ENCODE measurements at regions not wholly inside any gene's neighbourhood (a gene's known extent, or its start where the extent isn't known, plus 50 kb on each side); places are given as distances from the start of the nearest gene placed in this dataset.

DNA sequence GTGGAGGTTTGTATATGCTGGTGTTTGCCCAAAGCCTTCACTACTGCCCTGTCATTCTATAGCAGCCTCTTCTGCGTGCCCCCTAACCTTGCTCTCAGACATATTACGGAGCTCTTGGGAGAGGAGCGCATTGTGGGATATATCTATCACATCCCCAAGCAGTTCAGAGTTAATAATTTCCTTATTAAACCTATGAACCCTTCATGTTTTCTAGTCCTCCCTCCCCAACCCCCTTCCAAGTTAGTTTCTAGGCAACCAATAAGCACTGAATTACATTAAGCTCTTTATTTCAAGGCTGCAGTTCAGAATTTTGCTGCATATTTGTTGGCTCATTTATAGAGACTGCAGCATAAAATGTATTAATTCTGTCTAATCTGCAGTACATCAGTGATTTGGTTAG is 57.3 kb upstream of the GRM7 start:
- TF ChIP-seq, protein P1, sequence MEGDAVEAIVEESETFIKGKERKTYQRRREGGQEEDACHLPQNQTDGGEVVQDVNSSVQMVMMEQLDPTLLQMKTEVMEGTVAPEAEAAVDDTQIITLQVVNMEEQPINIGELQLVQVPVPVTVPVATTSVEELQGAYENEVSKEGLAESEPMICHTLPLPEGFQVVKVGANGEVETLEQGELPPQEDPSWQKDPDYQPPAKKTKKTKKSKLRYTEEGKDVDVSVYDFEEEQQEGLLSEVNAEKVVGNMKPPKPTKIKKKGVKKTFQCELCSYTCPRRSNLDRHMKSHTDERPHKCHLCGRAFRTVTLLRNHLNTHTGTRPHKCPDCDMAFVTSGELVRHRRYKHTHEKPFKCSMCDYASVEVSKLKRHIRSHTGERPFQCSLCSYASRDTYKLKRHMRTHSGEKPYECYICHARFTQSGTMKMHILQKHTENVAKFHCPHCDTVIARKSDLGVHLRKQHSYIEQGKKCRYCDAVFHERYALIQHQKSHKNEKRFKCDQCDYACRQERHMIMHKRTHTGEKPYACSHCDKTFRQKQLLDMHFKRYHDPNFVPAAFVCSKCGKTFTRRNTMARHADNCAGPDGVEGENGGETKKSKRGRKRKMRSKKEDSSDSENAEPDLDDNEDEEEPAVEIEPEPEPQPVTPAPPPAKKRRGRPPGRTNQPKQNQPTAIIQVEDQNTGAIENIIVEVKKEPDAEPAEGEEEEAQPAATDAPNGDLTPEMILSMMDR (IDR thresholded peaks at IDR 0.05; ENCODE audit: control insufficient read depth, extremely low read depth, insufficient read depth): no peak
- DNase-seq (ENCODE audit: low read depth): no peak
- no peak overlapping the region for H3K4me3 ChIP-seq (ENCODE audit: low read depth, low read length)

DNA sequence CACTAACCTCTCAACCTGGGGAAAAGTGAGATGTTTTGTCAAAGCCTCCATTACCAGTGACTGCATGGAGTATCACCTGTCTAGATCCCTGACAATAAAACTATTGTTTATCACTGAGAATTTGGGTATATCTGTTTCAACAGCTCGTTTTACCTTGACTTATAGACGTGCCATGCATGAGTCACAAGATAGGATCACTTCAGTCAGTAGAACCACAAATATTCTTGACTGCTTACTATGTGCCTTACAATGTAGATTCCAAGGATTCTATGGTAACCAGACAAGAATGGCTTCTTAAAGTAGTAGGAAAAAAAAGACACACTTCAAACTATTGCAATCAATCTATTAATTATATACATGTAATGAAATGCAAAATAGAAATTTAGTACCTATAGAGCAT is 55.7 kb upstream of the GRM7 start:
- DNase-seq (ENCODE audit: low read depth): no peak
- TF ChIP-seq, protein P1 (IDR thresholded peaks at IDR 0.05; ENCODE audit: control insufficient read depth, extremely low read depth, insufficient read depth): no peak
- H3K4me3 ChIP-seq (ENCODE audit: low read depth, low read length): no peak overlapping the region

DNA sequence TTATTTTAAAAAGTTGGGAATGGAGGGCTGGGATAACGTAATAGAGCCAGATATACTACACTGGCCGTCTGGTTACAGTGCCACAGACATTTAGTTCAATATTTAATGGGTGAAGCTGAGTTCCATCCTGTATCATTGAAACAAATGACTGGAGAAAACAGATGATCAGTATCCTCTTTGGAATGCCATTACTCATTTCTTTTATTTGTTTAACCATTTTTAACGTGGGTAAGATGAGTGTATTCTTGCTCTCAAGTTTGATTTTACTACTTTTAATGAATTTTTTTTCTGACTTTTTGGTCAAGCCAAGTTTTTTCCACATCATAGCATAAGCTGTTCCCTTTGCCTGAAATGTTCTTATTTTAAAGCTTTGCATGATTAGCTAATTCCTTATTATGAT is 53.9 kb upstream of the GRM7 start:
- DNase-seq (ENCODE audit: low read depth): no peak
- TF ChIP-seq, protein P1 (IDR thresholded peaks at IDR 0.05; ENCODE audit: control insufficient read depth, extremely low read depth, insufficient read depth): no peak
- H3K4me3 ChIP-seq (ENCODE audit: low read depth, low read length): no peak overlapping the region

DNA sequence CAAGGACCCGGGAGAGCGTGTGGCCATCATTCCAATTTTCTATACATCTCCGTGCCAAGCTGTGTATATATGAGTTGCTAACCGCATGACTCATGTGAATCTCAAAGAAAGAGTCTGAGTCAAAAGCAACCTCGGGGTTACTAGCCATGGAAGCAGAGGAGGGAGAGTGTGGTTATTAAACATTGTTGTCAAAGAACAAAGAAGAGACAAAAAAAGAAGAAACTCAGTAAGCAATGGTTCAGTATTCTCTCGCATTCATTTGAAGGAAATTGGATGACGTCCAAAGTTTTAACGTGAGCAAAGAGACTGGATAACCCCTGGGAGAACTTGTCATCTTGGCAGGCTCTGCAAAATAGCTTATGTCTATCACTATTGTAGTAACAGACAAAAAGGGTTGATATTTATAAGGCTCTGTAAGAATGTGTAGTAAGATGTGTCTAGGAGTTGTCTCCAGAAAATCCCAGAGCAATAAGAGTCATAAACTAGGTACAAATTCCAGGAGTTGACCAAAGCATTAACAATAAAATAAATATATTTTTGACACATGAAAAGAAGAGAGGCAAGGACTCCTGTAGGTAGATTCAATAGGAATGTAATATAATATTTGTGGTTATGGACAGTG is 52.8 kb upstream of the GRM7 start:
- TF ChIP-seq, protein P1 (IDR thresholded peaks at IDR 0.05; ENCODE audit: control insufficient read depth, extremely low read depth, insufficient read depth): no peak
- peak; percentile 13 for DNase-seq (ENCODE audit: low read depth)
- H3K4me3 ChIP-seq (ENCODE audit: low read depth, low read length): no peak overlapping the region

DNA sequence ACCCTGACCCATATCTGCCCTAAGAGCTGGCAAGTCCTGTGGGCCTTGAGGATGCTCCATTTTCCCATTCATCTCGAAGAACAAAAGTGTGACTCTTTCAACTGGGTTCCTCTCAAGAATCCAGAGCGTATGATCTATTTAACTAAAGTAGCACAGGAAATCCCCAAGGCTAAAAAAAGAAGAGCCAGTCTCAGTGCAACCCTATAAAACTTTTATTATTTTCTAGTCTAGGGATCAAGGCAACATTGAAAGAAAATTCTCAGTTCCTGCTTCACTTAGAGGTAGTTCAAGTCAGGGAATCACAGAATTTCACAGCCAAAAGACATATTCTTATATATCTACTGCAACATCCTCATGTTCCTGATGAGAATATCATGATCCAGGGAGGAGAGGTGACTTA is 51.6 kb upstream of the GRM7 start:
- H3K4me3 ChIP-seq (ENCODE audit: low read depth, low read length): no peak overlapping the region
- TF ChIP-seq, protein P1 (IDR thresholded peaks at IDR 0.05; ENCODE audit: control insufficient read depth, extremely low read depth, insufficient read depth): no peak
- DNase-seq (ENCODE audit: low read depth): peak; percentile 2
